ENCODE measurements at regions not wholly inside any gene's neighbourhood (a gene's known extent, or its start where the extent isn't known, plus 50 kb on each side); places are given as distances from the start of the nearest gene placed in this dataset.
"Not testable (repeated sequence)": the region's sequence is repeated elsewhere in the genome, so short reads cannot be mapped to it uniquely, and the experiment has no call there.

DNA sequence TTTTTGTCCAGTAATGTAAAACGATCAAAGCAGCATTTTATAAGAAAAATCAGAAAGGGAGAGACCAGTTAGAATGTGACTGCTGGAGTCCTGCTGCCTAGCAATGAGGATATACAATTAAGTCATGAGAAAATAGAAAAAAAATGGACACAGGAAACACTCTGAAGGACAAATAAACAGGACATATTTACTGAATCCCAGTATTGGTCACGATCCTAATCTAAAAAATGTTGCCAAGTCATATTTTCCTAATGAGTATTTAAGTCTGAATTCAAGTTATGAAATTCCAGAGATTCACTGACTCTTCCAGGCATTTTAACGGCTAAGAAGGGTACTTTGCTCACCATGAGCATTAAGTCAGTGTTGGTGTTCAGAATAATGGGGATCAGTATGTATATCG, 154.3 kb upstream of the CCDC54 start:
- no peak overlapping the region for H3K27ac ChIP-seq
- DNase-seq (no peak), ATAC-seq (no peak)
- intact Hi-C loops (cut with DNase I): no loop called here
- no peak overlapping the region for H3K4me3 ChIP-seq
- no peaks in the 10 kb centered on the region for H3K36me3 ChIP-seq
- H3K27me3 ChIP-seq (ENCODE audit: low read depth): no peaks in the 10 kb centered on the region
- TF ChIP-seq CTCF (IDR thresholded peaks at IDR 0.05): no peak
- H3K4me1 ChIP-seq: no peaks in the 10 kb centered on the region
- no peaks in the 10 kb centered on the region for H3K9me3 ChIP-seq

GRCh38 chr3:107224026-107224596, 153.1 kb upstream of the CCDC54 start:
- DNase-seq (no peak), ATAC-seq (no peak)
- no peaks in the 10 kb centered on the region for H3K9me3 ChIP-seq
- H3K27me3 ChIP-seq (ENCODE audit: low read depth): no peaks in the 10 kb centered on the region
- H3K27ac ChIP-seq: no peak overlapping the region
- no peak for TF ChIP-seq CTCF (IDR thresholded peaks at IDR 0.05)
- H3K4me1 ChIP-seq: no peaks in the 10 kb centered on the region
- no peak overlapping the region for H3K4me3 ChIP-seq
- H3K36me3 ChIP-seq: no peaks in the 10 kb centered on the region
- intact Hi-C loops (cut with DNase I): no loop called here

DNA sequence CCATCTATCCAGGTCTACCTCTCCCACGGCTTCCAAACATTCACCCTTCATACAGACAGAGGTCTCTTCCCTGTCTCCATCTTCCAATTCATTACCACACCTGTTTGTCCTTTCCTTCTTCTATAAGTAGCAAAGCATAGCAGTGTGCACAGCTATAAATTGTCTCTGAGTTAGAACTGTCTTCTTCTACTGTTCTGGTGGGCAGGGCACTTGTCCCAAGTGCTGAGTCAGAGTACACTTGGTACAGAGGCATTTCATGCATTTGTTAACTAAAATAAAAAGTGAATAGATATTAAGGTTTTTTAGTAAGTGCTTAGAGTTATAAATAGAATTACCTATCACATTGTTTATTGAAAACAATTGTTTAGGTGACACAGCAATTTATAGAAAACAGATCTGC, 150.1 kb upstream of the CCDC54 start:
- Histone ChIP-seq H3K9me3 (no peaks in the 10 kb centered on the region), H3K4me1 (no peaks in the 10 kb centered on the region), H3K4me3 (no peak overlapping the region), H3K36me3 (no peaks in the 10 kb centered on the region), H3K27me3 (ENCODE audit: low read depth) (no peaks in the 10 kb centered on the region), H3K27ac (no peak overlapping the region)
- no peak for TF ChIP-seq CTCF (IDR thresholded peaks at IDR 0.05)
- DNase-seq: no peak
- ATAC-seq: no peak
- intact Hi-C loops (cut with DNase I): no loop called here

- H3K4me1 ChIP-seq; H3K9me3 ChIP-seq; H3K27me3 ChIP-seq (ENCODE audit: low read depth); DNase-seq; H3K27ac ChIP-seq; H3K36me3 ChIP-seq; H3K4me3 ChIP-seq; ATAC-seq; intact Hi-C loops (cut with DNase I): not testable (repeated sequence)
Observed at GRCh38 chr3:107233877-107234276, 143.4 kb upstream of the CCDC54 start.

DNA sequence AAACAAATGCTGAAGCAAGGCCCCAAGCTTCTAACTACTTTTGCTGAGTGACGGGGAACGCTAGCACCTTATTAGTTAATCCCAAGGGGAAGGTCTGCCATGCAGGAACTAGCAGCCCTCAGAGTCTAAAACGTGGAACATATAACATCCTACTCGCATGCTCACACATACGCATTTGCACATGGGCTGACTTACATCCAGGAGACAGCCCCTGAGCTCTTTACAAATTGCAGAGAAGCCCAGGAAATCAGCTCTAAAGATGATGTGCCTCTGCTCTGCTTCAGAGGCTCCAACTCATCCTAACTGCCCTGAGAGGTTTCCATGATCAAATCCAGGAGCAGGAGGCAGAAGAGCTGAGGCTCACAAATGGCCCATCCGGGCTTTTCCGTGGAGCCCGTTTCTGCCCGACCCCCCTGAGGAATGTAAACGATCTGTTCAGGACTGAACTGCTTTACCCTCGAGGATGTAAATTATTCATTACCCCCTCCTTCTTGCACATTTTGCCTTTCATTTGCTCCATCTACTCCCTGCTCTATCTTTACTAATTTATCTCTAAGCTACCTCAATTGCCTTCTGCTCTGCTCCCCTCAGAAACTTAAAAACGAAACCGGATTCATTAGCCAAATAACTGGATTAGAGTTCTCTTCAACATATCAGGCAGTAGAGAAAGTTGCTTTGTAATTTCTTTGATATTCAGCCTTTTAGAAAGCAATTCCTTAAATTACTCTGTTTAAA, 141.9 kb upstream of the CCDC54 start:
- Histone ChIP-seq H3K4me3 (peak overlapping the region; percentile 54), H3K27ac (peak overlapping the region; percentile 31), H3K4me1 (peaks cover 11% of the 10 kb centered on the region), H3K27me3 (ENCODE audit: low read depth) (no peaks in the 10 kb centered on the region), H3K36me3 (no peaks in the 10 kb centered on the region), H3K9me3 (no peaks in the 10 kb centered on the region)
- TF ChIP-seq CTCF (IDR thresholded peaks at IDR 0.05): no peak
- intact Hi-C loops (cut with DNase I): no loop called here
- DNase-seq (no peak), ATAC-seq (peak in 1 of 2 donors; percentile 35)

- Histone ChIP-seq H3K9me3 (no peaks in the 10 kb centered on the region), H3K27me3 (ENCODE audit: low read depth) (no peaks in the 10 kb centered on the region), H3K36me3 (no peaks in the 10 kb centered on the region), H3K4me3 (peak overlapping the region; percentile 54), H3K27ac (peak overlapping the region; percentile 31), H3K4me1 (peaks cover 11% of the 10 kb centered on the region)
- ATAC-seq: peak; percentile 79 to 85
- intact Hi-C loops (cut with DNase I): no loop called here
- peak; percentile 89 for TF ChIP-seq CTCF (IDR thresholded peaks at IDR 0.05)
- no peak for DNase-seq
Observed at GRCh38 chr3:107235928-107236315, 141.3 kb upstream of the CCDC54 start.

Measured in lower lobe of right lung (tissue), 2 donors.